ENCODE measurements at regions not wholly inside any gene's neighbourhood (a gene's known extent, or its start where the extent isn't known, plus 50 kb on each side); places are given as distances from the start of the nearest gene placed in this dataset.
"Not testable (repeated sequence)": the region's sequence is repeated elsewhere in the genome, so short reads cannot be mapped to it uniquely, and the experiment has no call there.

DNA sequence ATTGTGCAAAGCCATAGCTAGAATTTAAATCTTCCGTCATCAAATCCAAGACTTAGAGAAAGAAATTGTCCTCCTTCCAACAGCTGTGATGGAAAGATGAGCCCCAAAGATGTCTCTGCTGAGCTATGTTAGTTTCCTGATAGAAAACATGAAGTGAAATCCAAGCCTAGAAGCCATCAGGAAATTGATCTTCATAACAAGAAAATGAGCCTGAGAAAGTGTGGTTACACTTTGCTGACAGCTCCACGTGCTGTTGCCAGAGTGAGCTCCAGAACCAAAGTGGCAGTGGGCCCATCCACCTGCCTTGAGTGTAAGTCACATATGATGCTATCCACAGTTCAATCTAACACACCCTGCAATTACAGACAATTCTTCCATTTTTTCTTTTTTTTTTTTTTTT lies 58.0 kb upstream of the UBASH3B start:
- no peaks in the 10 kb centered on the region for H3K9me3 Mint-ChIP-seq

DNA sequence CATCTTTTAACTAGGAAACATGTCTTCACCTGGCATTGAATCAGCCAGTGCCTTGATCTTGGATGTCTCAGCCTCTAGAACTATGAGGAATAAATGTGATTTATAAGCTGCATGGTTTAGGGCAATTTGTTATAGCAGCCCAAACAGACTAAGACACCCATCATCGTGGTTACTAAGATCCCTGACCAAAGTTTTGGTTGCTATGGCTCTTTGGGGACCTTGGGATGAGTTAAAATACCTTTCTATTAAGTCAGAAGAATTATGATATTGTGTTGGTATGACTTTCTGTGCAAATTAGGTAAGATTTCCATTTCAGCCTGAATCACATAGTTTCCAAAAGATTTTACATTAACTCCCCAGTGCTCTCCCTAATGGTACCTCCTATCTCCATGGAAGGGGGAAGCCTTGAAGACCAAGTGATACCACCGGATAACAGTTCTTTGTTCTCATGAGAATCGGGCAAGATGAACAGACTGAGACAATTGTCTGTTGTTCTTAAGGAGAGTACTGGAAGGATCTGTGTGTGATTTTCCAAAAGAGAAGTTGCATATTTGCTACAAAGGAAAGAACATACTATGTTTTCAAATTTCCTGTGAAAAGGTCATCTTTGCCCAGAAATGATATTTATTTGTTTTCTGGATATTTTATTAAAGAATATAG lies 60.4 kb upstream of the UBASH3B start:
- Mint-ChIP-seq H3K4me3 (no peak overlapping the region), H3K27me3 (ENCODE audit: low read depth, poor library complexity) (peaks cover 12% of the 10 kb centered on the region), H3K36me3 (ENCODE audit: low read depth) (no peaks in the 10 kb centered on the region), H3K27ac (no peak overlapping the region), H3K4me1 (no peaks in the 10 kb centered on the region), H3K9me3 (no peaks in the 10 kb centered on the region)
- TF ChIP-seq, protein P1, sequence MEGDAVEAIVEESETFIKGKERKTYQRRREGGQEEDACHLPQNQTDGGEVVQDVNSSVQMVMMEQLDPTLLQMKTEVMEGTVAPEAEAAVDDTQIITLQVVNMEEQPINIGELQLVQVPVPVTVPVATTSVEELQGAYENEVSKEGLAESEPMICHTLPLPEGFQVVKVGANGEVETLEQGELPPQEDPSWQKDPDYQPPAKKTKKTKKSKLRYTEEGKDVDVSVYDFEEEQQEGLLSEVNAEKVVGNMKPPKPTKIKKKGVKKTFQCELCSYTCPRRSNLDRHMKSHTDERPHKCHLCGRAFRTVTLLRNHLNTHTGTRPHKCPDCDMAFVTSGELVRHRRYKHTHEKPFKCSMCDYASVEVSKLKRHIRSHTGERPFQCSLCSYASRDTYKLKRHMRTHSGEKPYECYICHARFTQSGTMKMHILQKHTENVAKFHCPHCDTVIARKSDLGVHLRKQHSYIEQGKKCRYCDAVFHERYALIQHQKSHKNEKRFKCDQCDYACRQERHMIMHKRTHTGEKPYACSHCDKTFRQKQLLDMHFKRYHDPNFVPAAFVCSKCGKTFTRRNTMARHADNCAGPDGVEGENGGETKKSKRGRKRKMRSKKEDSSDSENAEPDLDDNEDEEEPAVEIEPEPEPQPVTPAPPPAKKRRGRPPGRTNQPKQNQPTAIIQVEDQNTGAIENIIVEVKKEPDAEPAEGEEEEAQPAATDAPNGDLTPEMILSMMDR (IDR thresholded peaks at IDR 0.05) = no peak
- no peak for DNase-seq

More for the DNA sequence above, 58.0 kb upstream of the UBASH3B start:
- Mint-ChIP-seq H3K27ac (no peak overlapping the region), H3K36me3 (ENCODE audit: low read depth) (no peaks in the 10 kb centered on the region), H3K4me3 (no peak overlapping the region), H3K4me1 (peaks cover 8% of the 10 kb centered on the region), H3K27me3 (ENCODE audit: low read depth, poor library complexity) (peaks cover 3% of the 10 kb centered on the region)
- TF ChIP-seq, protein P1 (IDR thresholded peaks at IDR 0.05) = no peak
- DNase-seq = no peak

DNA sequence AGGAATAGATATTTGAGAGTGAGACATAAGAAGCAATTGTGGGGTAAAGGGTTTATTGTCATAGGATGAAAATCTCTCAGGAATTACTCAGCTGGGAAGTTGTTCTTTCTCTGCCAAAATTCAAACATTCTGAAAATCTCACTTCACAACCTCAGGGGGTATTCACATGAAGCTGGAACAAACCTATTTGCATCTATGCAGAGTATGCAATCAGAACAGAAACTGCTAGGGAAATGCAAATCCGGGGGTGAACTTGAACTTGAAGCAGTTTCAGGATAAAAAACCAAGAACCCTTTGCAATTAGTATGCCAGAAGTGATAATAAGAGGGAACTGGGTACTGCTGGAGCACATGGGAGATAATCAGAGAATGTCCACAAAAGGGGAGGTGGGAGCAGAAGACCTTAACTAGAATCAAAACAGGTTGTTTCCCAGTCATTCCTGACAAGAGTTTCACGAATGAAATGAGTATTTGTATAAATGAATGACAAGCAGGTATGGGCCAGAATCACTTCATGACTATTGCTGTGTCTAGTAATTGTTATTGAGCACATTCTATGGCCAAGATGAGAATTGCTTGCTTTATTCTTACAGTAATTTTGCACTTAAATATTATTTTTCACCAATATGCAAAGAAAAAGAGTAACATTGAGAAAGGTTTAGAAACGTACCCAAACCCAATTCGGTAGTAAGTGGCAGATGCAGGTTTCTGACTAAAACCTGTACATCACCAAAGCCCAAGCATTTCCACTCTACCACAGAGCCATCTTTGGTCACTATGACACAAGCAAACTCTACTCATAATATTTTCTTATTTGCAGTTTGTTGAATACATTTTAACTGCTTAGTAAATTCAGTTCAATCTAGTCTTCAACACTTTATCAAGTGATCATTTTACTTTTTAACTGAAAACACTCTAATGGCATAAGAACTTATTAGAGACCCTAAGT lies 61.8 kb upstream of the UBASH3B start:
- DNase-seq = no peak
- no peaks in the 10 kb centered on the region for H3K36me3 Mint-ChIP-seq (ENCODE audit: low read depth)
- no peak overlapping the region for H3K4me3 Mint-ChIP-seq
- peaks cover 12% of the 10 kb centered on the region for H3K27me3 Mint-ChIP-seq (ENCODE audit: low read depth, poor library complexity)
- no peaks in the 10 kb centered on the region for H3K9me3 Mint-ChIP-seq
- no peaks in the 10 kb centered on the region for H3K4me1 Mint-ChIP-seq
- no peak overlapping the region for H3K27ac Mint-ChIP-seq
- TF ChIP-seq, protein P1 (IDR thresholded peaks at IDR 0.05) = no peak

DNA sequence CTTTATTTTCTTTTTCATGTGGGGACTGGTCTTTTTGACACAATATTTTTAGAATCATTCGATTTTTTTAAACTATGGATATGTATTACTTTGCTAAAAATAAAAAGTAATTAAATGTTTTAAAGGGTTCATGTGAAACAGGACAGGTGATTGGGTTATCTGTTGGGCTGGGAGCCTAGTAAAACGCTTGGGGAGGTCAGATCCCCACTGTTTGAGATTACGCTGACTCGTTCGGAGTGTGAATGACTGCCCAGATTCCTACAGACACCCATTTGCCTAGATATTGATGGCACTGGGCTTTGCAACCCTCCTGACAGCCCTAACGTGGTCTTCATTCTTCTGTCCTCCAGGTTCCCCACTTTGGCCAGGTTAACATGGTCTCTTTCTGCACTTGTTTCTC lies 62.9 kb upstream of the UBASH3B start:
- H3K4me1 Mint-ChIP-seq = no peaks in the 10 kb centered on the region
- peaks cover 9% of the 10 kb centered on the region for H3K9me3 Mint-ChIP-seq
- DNase-seq = no peak
- no peak overlapping the region for H3K4me3 Mint-ChIP-seq
- no peak overlapping the region for H3K27ac Mint-ChIP-seq
- peaks cover 5% of the 10 kb centered on the region for H3K36me3 Mint-ChIP-seq (ENCODE audit: low read depth)
- TF ChIP-seq, protein P1 (IDR thresholded peaks at IDR 0.05) = no peak
- peaks cover 12% of the 10 kb centered on the region for H3K27me3 Mint-ChIP-seq (ENCODE audit: low read depth, poor library complexity)

DNA sequence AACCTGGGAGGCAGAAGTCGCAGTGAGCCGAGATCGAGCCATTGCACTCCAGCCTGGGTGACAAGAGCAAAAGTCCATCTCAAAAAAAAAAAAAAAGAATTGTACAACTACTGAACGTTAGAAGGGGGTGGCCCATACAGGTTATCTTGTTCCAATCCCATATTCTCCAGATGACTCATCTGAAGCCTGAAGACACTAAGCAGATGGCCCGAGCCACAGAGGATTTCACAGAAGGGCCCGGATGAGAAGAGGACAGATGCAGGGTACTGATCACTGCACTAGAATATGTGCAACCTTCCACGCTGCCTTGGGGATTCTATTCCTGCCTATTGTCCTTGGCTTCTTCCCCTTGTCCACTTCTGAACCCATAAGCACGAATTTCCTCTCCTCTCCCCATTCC lies 70.9 kb upstream of the UBASH3B start:
- TF ChIP-seq, protein P1 (IDR thresholded peaks at IDR 0.05) = no peak
- Mint-ChIP-seq H3K27ac (no peak overlapping the region), H3K4me1 (peaks cover 14% of the 10 kb centered on the region), H3K4me3 (no peak overlapping the region), H3K27me3 (ENCODE audit: low read depth, poor library complexity) (peaks cover 12% of the 10 kb centered on the region), H3K36me3 (ENCODE audit: low read depth) (peaks cover 10% of the 10 kb centered on the region), H3K9me3 (peaks cover 34% of the 10 kb centered on the region)
- DNase-seq = no peak

- H3K36me3 Mint-ChIP-seq (ENCODE audit: low read depth); DNase-seq; H3K27me3 Mint-ChIP-seq (ENCODE audit: low read depth, poor library complexity); H3K27ac Mint-ChIP-seq: not testable (repeated sequence)
- Mint-ChIP-seq H3K9me3 (peaks cover 29% of the 10 kb centered on the region), H3K4me1 (peaks cover 14% of the 10 kb centered on the region), H3K4me3 (peak overlapping the region; percentile 77)
These were observed 75.5 kb upstream of the UBASH3B start for GRCh38 chr11:122580071-122580470.
